Panc1 (cell line): ENCODE measurements at regions not wholly inside any gene's neighbourhood (a gene's known extent, or its start where the extent isn't known, plus 50 kb on each side); places are given as distances from the start of the nearest gene placed in this dataset.

Experiments
- ATAC-seq: fragments of 200-7000 bp; cut with Tn5 transposase; 2 replicates; pipeline ENCODE4 v1.9.1; 2020; ENCODE audit warnings: mild to moderate bottlenecking, moderate library complexity
- BruUV-seq: library from RNA; stranded (reverse); fragments of 400-500 nt; replicated peaks from 2 replicates; lab custom pipeline; 2021; lab: Mats Ljungman, UMichigan
- CTCF ChIA-PET: fragments of 300-600 bp; sonication (Branson Sonifier 250); formaldehyde crosslinking; loops from one replicate; lab custom pipeline; 2022; ENCODE audit warnings: antibody characterized with exemption; lab: Charles Lee
- POLR2A ChIA-PET: fragments of 300-600 bp; sonication (Branson Sonifier 250); formaldehyde crosslinking; loops from one replicate; lab custom pipeline; 2022; ENCODE audit warnings: antibody characterized with exemption; lab: Charles Lee
- DNase-seq: peaks from one replicate; pipeline ENCODE4 v3.0.0-alpha.2; 2010; ENCODE audit warnings: low read depth, low spot score
- H3K27ac ChIP-seq: 2 replicates; pipeline ENCODE4 v1.5.1; 2011; ENCODE audit warnings: mild to moderate bottlenecking, low read length, inconsistent platforms
- H3K27me3 ChIP-seq: fragments of 200-500 bp; sonication (Bioruptor generic); 2 replicates; pipeline ENCODE4 v1.6.0; 2014; ENCODE audit warnings: low read length, inconsistent platforms; ENCODE audit not compliant: control insufficient read depth, insufficient read depth
- H3K36me3 ChIP-seq: fragments of 200-500 bp; sonication (Bioruptor generic); 2 replicates; pipeline ENCODE4 v1.5.1; 2014; ENCODE audit warnings: inconsistent platforms, mild to moderate bottlenecking, low read length, moderate library complexity; ENCODE audit not compliant: control insufficient read depth, insufficient read depth
- H3K4me1 ChIP-seq: 2 replicates; pipeline ENCODE4 v1.5.1; 2011; ENCODE audit warnings: inconsistent platforms, mild to moderate bottlenecking, low read length, moderate library complexity; ENCODE audit not compliant: control insufficient read depth, insufficient read depth
- H3K4me3 ChIP-seq, 2 experiments: 2 replicates each; pipeline ENCODE4 v1.5.1; 2011 to 2012; ENCODE audit warnings: low read depth in 2 of 2, low read length in 2 of 2, mild to moderate bottlenecking in 2 of 2, inconsistent platforms in 1 of 2, moderate library complexity in 1 of 2
- H3K9me3 ChIP-seq: fragments of 200-500 bp; sonication (Bioruptor generic); 2 replicates; pipeline ENCODE4 v1.5.1; 2014; ENCODE audit warnings: low read depth, mild to moderate bottlenecking, inconsistent platforms, low read length, moderate library complexity; ENCODE audit not compliant: control insufficient read depth, insufficient read depth
- POLR2AphosphoS5 ChIP-seq: IDR thresholded peaks from 2 replicates; pipeline ENCODE4 v1.6.1; 2012; ENCODE audit warnings: mild to moderate bottlenecking, low read depth, low read length, moderate library complexity
- REST ChIP-seq, 2 experiments: IDR thresholded peaks; 2 replicates each; pipeline ENCODE4 v1.6.1; 2011 to 2012; ENCODE audit warnings: low read depth in 2 of 2, control low read depth in 1 of 2, low read length in 1 of 2, mild to moderate bottlenecking in 1 of 2, moderate library complexity in 1 of 2; ENCODE audit not compliant: insufficient read depth in 1 of 2
- SIN3A ChIP-seq: IDR thresholded peaks from 2 replicates; pipeline ENCODE4 v1.6.1; 2012; ENCODE audit warnings: low read depth, mild to moderate bottlenecking, low read length, moderate library complexity, borderline replicate concordance; ENCODE audit not compliant: insufficient read depth
- TCF7L2 ChIP-seq: IDR thresholded peaks from 2 replicates; pipeline ENCODE4 v1.6.1; 2011; ENCODE audit warnings: mild to moderate bottlenecking, low read depth, low read length, inconsistent platforms
- in situ Hi-C: cut with HindIII; loops from 2 replicates; pipeline ENCODE4 v1.10.0; 2016; ENCODE audit warnings: low sequenced_read_pairs, low pct_unique_long_range_greater_than_20kb
- intact Hi-C: fragments of 100-400 bp; cut with micrococcal nuclease; formaldehyde crosslinking; loops from one replicate; pipeline ENCODE4 v1.10.0; 2022; ENCODE audit not compliant: unreplicated experiment
- TF ChIP-seq, protein P1 (sequence below): fragments of 450-650 bp; IDR thresholded peaks from 2 replicates; pipeline ENCODE4 v1.5.1; 2017; ENCODE audit warnings: mild to moderate bottlenecking

DNA sequence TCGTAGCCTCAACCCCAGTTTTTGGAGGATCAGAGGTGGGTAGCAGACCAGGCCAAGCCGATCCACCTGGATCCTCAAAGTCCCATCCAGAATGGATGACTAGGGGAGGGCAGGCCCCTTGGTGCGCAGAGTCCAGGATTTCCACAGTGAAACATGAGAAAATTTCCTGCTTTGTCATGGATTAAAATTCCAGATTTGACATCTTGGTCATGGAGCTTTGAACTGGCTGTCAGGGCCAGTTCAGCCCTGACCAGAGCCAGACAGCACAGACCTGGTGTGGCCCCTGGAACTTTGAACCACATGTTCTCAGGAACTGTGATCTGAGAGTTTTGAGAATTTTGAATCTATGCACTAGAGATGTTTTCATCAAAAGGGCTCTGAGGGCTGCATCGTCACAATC lies 177.5 kb downstream of the MN1 start:
- intact Hi-C loops: no loop called here
- Histone ChIP-seq H3K9me3 (no peaks in the 10 kb centered on the region), H3K27me3 (no peaks in the 10 kb centered on the region), H3K4me3 (no peak overlapping the region), H3K36me3 (no peaks in the 10 kb centered on the region), H3K4me1 (no peaks in the 10 kb centered on the region), H3K27ac (no peak overlapping the region)
- ATAC-seq (no peak), DNase-seq (no peak)
- TF ChIP-seq, protein P1, sequence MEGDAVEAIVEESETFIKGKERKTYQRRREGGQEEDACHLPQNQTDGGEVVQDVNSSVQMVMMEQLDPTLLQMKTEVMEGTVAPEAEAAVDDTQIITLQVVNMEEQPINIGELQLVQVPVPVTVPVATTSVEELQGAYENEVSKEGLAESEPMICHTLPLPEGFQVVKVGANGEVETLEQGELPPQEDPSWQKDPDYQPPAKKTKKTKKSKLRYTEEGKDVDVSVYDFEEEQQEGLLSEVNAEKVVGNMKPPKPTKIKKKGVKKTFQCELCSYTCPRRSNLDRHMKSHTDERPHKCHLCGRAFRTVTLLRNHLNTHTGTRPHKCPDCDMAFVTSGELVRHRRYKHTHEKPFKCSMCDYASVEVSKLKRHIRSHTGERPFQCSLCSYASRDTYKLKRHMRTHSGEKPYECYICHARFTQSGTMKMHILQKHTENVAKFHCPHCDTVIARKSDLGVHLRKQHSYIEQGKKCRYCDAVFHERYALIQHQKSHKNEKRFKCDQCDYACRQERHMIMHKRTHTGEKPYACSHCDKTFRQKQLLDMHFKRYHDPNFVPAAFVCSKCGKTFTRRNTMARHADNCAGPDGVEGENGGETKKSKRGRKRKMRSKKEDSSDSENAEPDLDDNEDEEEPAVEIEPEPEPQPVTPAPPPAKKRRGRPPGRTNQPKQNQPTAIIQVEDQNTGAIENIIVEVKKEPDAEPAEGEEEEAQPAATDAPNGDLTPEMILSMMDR: no peak
- TF ChIP-seq REST (IDR thresholded peaks at IDR 0.05; ENCODE audit: insufficient read depth in 1 of 2, low read depth in 2 of 2, low read length in 1 of 2) (no peak), TCF7L2 (no peak), POLR2AphosphoS5 (no peak), SIN3A (no peak)
- no TSS peak for BruUV-seq
- ChIA-PET CTCF (no interaction called here), POLR2A (no interaction called here)
- in situ Hi-C loops: no loop called here

- no peak overlapping the region for H3K27ac ChIP-seq
- ChIA-PET CTCF (no interaction called here), POLR2A (no interaction called here)
- no peaks in the 10 kb centered on the region for H3K4me1 ChIP-seq
- H3K9me3 ChIP-seq: no peaks in the 10 kb centered on the region
- intact Hi-C loops: no loop called here
- in situ Hi-C loops: no loop called here
- H3K27me3 ChIP-seq: no peaks in the 10 kb centered on the region
- no peak for DNase-seq
- H3K36me3 ChIP-seq: no peaks in the 10 kb centered on the region
- TF ChIP-seq POLR2AphosphoS5: no peak
- TF ChIP-seq, protein P1: no peak
- no peak for ATAC-seq
- no peak overlapping the region for H3K4me3 ChIP-seq
- BruUV-seq: no TSS peak
These were observed 176.9 kb downstream of the MN1 start for GRCh38 chr22:27624705-27625104.
